PC-9 (cell line): ENCODE measurements at regions not wholly inside any gene's neighbourhood (a gene's known extent, or its start where the extent isn't known, plus 50 kb on each side); places are given as distances from the start of the nearest gene placed in this dataset.

Experiments
- CTCF ChIP-seq: fragments of 200-600 bp; sonication (generic); conservative IDR thresholded peaks from 2 replicates; pipeline ENCODE4 v1.6.1; 2017; ENCODE audit warnings: mixed run types, antibody characterized with exemption, mild to moderate bottlenecking, moderate library complexity
- EZH2 ChIP-seq: fragments of 200-600 bp; sonication (generic); IDR thresholded peaks from 2 replicates; pipeline ENCODE4 v1.8.0; 2017; ENCODE audit warnings: antibody characterized with exemption, low read depth

DNA sequence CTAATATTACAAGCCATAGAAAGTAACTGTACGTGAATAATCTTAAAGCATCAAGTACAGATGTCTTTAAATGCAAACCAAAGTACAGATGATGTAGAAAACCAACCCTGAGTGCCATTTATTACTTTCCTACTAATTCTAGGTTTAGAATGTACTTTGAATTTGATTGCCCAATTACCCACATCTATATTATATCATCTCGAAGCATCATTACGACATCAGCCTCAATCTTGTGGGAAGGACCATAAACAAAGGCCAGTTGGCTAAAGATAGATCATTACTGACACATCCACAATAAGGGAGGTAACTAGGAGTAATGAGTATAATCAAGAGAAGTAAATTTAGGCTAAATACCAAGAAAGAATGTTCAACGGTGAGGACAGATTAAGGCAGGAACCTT is 478.9 kb downstream of the BCAT1 start:
- TF ChIP-seq CTCF (no peak), EZH2 (no peak)
